ENCODE measurements at regions not wholly inside any gene's neighbourhood (a gene's known extent, or its start where the extent isn't known, plus 50 kb on each side); places are given as distances from the start of the nearest gene placed in this dataset.

DNA sequence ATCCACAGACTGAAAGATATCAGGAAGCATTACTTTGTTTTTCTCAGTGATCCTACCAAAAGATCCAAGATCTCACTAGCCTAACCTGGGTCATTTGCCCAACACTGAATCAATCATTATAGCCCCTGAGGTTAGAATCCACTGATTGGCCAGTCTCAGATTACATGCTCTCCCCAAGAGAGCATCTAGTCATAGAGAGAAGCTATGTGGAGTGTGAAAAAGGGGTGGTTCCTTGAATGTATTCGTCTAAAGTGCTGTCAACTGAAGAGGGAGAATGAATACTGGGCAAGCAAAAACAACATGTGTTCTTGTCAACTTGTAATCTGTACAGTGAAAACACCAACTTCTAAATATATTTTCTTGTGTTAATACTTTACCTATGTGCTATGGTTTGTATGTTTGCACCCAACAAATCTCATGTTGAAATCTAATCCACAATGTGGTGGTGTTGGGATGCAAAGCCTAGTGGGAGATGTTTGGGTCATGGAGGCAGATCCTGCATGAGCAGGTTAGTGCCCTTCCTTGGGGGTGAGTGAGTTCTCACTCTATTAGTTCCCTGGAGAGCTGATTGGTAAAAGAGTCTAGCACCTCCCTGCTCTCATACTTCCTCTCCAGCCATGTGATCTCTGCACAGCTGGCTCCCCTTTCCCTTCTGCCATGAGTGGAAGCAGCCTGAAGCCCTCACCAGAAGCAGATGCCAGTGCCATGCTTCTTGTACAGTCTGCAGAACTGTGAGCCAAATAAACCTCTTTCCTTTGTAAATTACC lies 60.3 kb upstream of the PJA2 start:
- H3K9me3 ChIP-seq (ENCODE audit: low read depth, low read length, poor library complexity, severe bottlenecking) = no peaks in the 10 kb centered on the region
- H3K36me3 ChIP-seq (ENCODE audit: insufficient read depth, low read length, poor library complexity, severe bottlenecking) = no peaks in the 10 kb centered on the region
- BruUV-seq (replicated peaks) = no TSS peak
- H3K27ac ChIP-seq (ENCODE audit: low read depth, low read length, poor library complexity, severe bottlenecking) = no peak overlapping the region
- POLR2A ChIA-PET (ENCODE audit: low non-redundant PET) = no interaction called here
- H3K4me3 ChIP-seq (ENCODE audit: low read depth, low read length, poor library complexity, severe bottlenecking) = no peak overlapping the region
- intact Hi-C loops (cut with micrococcal nuclease; ENCODE audit: unreplicated experiment) = loop anchor here (10.0 kb wide), 1 partner anchor 545 kb away; no protein-coding TSS in a partner anchor
- no peaks in the 10 kb centered on the region for H3K27me3 ChIP-seq (replicated peaks; ENCODE audit: insufficient read depth, low read depth, low read length, poor library complexity)
- CTCF ChIA-PET = interaction anchor here (1.0 kb wide), 1 partner anchor 166 kb away, joined by 3 read pairs; no protein-coding TSS in a partner anchor
- no peak for DNase-seq (ENCODE audit: low spot score)
- no peak for TF ChIP-seq EZH2 (IDR thresholded peaks at IDR 0.05; ENCODE audit: borderline replicate concordance, low read depth, low read length, poor library complexity, severe bottlenecking)
- TF ChIP-seq CTCF (conservative IDR thresholded peaks at IDR 0.05; ENCODE audit: low read depth, low read length) = no peak
- peaks cover 7% of the 10 kb centered on the region for H3K4me1 ChIP-seq (ENCODE audit: insufficient read depth, low read length, poor library complexity, severe bottlenecking)

DNA sequence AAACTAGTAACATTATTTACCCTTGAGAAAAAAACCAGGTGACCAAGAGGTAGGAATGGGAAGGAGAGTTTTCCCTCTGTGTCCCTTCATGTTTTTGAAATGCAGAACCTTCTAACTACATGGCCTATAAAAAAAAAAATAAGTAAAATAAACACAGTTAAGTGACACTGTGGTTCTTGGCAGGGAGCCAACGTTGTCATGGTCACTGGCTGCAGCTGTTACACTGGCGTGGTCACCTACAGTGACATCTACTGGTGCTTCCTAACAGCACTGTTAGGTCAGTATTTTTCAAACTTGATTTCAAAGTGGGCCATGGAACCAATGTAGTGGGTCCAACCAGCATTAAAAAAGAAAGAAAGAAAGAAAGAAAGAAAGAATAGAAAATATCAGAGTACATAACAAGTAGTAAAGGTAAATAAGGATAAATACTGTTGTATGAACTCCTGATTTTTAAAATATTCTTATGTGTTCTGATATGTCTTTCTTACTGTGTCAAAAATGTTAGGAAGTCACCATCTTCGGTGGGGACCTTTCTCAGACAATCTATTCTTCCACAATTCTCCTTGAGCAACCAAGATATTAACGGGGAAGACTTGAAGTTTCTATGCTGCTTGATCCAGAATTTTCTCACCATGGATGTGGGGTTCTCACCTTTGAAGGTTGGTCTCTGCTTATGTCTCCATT lies 59.1 kb upstream of the PJA2 start:
- peak; percentile 92 for DNase-seq (ENCODE audit: low spot score)
- no TSS peak for BruUV-seq (replicated peaks)
- H3K27ac ChIP-seq (ENCODE audit: low read depth, low read length, poor library complexity, severe bottlenecking) = no peak overlapping the region
- no peaks in the 10 kb centered on the region for H3K27me3 ChIP-seq (replicated peaks; ENCODE audit: insufficient read depth, low read depth, low read length, poor library complexity)
- no peaks in the 10 kb centered on the region for H3K9me3 ChIP-seq (ENCODE audit: low read depth, low read length, poor library complexity, severe bottlenecking)
- no peak for TF ChIP-seq EZH2 (IDR thresholded peaks at IDR 0.05; ENCODE audit: borderline replicate concordance, low read depth, low read length, poor library complexity, severe bottlenecking)
- TF ChIP-seq CTCF (conservative IDR thresholded peaks at IDR 0.05; ENCODE audit: low read depth, low read length) = peak; percentile 87
- H3K4me3 ChIP-seq (ENCODE audit: low read depth, low read length, poor library complexity, severe bottlenecking) = no peak overlapping the region
- ChIA-PET POLR2A (ENCODE audit: low non-redundant PET) (no interaction called here), CTCF (no interaction called here)
- intact Hi-C loops (cut with micrococcal nuclease; ENCODE audit: unreplicated experiment) = no loop called here
- peaks cover 7% of the 10 kb centered on the region for H3K4me1 ChIP-seq (ENCODE audit: insufficient read depth, low read length, poor library complexity, severe bottlenecking)
- H3K36me3 ChIP-seq (ENCODE audit: insufficient read depth, low read length, poor library complexity, severe bottlenecking) = no peaks in the 10 kb centered on the region

DNA sequence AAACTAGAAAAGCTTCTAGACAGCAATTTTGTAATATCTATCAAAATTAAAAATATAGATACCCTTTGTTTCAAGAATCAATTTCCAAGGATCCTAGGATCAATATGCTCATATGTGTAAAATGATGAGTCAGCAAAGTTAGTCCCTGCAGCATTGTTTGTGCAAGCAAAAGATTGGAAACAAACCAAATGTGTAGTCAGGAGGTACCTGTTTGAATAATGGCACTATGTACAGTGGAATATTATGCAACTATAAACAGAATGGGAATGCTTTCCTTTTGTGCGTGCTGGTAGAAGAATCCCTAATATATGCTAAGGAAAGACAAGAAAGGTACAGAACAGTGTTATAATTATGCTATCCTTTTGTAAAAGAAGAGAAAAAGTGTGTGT lies 58.5 kb upstream of the PJA2 start:
- CTCF ChIA-PET = no interaction called here
- POLR2A ChIA-PET (ENCODE audit: low non-redundant PET) = no interaction called here

More for the DNA sequence above, 58.5 kb upstream of the PJA2 start:
- no peak for DNase-seq (ENCODE audit: low spot score)
- Histone ChIP-seq H3K27me3 (replicated peaks; ENCODE audit: insufficient read depth, low read depth, low read length, poor library complexity) (no peaks in the 10 kb centered on the region), H3K4me1 (ENCODE audit: insufficient read depth, low read length, poor library complexity, severe bottlenecking) (peaks cover 7% of the 10 kb centered on the region), H3K4me3 (ENCODE audit: low read depth, low read length, poor library complexity, severe bottlenecking) (no peak overlapping the region), H3K9me3 (ENCODE audit: low read depth, low read length, poor library complexity, severe bottlenecking) (no peaks in the 10 kb centered on the region), H3K36me3 (ENCODE audit: insufficient read depth, low read length, poor library complexity, severe bottlenecking) (no peaks in the 10 kb centered on the region), H3K27ac (ENCODE audit: low read depth, low read length, poor library complexity, severe bottlenecking) (no peak overlapping the region)
- intact Hi-C loops (cut with micrococcal nuclease; ENCODE audit: unreplicated experiment) = no loop called here
- no peak for TF ChIP-seq EZH2 (IDR thresholded peaks at IDR 0.05; ENCODE audit: borderline replicate concordance, low read depth, low read length, poor library complexity, severe bottlenecking)
- TF ChIP-seq CTCF (conservative IDR thresholded peaks at IDR 0.05; ENCODE audit: low read depth, low read length) = no peak
- no TSS peak for BruUV-seq (replicated peaks)
